GM19043 (cell line): ENCODE measurements at regions not wholly inside any gene's neighbourhood (a gene's known extent, or its start where the extent isn't known, plus 50 kb on each side); places are given as distances from the start of the nearest gene placed in this dataset.
"Not testable (repeated sequence)": the region's sequence is repeated elsewhere in the genome, so short reads cannot be mapped to it uniquely, and the experiment has no call there.

Source experiments
- ATAC-seq: cut with Tn5 transposase; IDR thresholded peaks from one replicate; pipeline ENCODE4 v1.9.1; 2021; ENCODE audit warnings: low read depth; ENCODE audit not compliant: unreplicated experiment

DNA sequence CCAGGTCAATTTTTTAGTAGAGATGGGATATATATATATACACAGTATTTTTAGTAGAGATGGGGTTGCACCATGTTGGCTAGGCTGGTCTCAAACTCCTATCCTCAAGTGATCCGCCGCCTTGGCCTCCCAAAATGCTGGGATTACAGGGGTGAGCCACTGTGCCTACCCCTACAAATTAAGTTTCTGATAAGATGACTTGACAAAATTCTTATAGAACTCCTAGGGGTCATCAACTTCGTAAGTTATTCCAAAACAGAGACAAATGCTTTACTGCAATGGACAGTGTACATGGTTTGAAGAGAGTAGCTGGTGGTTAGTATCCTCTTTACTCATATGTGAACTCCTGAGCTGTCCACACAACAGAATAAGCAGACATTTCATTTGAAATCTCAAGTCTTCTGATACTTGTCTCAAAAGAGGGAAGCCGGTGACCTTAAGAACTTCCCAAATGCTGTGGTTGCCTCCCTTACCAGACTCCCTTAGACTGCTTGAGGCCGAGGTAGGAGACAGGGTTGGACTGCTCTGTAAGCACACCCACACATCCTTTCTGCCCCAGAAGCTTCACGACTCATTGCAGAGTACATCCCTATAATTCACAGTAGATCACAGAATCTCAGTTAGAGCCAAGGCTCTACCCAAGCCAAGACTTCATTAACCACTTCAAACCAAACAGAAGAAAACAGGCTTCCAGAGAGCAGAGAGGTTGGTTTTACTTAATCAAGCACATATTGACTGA, 244.1 kb upstream of the IRF2BP2 start:
- ATAC-seq, result no peak

DNA sequence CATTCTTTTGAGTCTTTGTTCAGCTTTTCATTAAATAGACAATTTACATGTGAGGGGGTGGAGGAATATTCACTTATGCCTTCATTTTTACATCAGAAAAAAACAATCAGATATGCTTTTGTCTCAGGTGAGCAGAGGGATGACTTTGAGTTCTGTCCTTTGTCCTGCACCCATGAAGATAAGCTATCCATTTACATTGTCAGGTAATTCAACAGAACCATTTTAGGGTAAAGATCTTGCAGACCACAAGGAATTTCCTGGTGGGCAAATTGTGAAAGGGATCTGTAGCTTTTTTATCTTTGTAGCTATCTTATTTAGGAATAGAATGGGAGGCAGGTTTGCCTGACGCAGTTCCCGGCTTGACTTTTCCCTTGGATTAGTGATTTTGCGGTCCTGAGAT, 242.7 kb upstream of the IRF2BP2 start:
- ATAC-seq, result no peak

DNA sequence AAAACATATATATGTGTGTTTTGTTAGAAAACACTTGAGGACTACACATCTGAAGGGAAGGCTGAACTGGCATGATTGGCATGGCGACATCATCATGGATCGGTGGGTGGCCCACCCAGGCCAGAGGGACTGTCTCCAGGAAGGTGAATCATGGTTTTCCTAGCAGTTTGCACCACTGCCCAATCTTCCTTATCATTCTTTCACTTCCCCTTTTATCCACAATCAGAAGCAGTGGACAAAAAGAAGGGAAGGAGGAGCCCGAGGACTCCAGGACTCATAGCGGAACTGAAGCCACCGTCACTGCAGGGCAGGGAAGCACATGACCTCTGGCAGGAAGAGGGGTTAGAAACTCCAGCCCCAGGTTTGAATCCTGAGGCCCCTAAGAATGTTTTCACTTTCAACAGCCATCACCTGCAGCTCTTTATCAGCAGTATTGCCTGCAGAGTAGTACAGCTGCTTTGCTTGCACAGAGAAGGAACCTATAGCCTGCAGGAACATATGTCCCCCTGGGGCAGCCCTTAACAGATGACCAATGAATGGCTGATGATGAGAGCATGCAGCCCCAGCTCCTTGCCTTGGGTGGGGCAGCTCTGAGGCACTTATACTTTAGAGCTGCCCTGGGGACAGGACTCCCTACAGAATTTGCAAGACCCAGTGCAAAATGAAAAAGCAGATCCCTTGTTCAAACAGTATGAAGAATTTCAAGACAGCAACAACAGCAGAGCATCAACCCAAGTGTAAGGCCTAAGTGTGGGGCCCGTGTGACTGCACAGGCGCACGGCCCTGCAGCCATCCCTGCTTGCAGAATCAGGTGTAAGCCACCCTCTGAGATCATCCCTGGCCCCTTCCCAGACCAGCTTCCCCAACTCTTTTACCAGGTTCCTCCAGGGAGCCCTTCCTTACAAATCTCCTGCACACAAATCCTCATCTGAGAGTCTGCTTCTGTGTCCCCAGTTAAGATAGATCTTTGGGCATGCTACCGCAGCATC, 241.8 kb upstream of the IRF2BP2 start:
- peak; percentile 78 for ATAC-seq

DNA sequence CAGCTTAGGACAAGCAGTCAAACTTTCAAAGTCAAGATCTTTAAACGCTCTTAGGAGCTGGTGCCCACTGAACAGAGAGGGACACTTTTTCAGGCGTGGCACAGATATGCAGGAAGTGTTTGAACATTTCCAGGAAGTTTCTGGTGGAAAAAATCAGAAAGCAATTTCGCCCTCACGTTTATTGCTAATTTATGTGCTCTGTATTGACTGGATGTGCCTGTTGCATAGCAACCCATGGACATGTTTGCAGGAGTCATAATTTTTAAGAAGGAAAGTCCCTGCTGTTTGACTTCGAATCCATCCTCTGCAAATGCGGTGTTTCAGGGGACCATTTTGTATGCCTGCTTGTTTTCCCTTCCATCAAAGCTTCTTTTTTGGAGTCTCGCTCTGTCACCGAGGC, 239.9 kb upstream of the IRF2BP2 start:
- ATAC-seq, result no peak

GRCh38 chr1:234848972-234849649, 239.1 kb upstream of the IRF2BP2 start:
- ATAC-seq, result no peak

- not testable (repeated sequence) for ATAC-seq
Measured at GRCh38 chr1:234846813-234847212, 236.8 kb upstream of the IRF2BP2 start.

DNA sequence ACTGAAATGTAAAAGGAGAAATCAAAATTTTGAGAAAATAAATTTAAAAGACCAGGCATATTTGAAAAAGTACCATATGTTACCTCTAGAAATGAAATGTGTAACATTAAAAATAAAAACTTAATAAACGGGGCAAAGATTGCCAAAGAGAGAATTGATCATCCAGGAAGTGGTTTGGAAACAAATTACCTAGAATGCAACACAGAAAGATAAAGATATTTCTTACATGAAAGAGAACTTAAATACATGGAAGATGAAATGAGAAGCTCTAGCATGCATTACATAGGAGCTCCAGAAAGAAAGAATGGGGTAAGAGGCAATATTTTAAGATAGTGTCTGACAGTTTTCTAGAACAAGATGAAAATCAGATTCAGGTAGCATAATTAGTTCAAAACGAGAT, 235.9 kb upstream of the IRF2BP2 start:
- ATAC-seq, result no peak

DNA sequence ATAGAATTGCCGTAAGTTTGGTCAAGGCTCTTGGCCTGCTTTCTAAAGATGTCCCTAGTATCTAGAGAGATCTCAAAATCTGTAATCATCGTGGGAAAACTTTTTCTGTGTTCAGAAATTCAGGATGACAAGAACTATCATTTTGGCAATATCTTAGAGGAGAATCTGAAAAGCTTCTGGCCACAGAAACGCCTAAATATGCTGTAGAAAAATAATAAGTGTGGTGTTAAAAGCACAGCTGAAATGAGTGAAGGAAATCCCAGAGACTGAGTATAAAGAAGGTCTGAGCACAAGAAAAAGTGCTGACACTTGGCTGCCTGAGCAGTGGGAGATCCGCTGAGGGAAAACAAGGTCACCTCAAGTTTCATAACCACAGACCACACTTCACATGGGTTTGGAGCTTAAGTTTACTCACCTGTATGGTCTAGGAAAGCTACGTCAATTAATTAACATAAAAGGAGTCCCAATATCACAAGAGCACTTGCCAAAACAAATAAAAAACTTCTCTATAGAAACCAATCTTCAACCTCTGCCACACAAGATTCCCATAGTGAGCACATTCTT, 235.2 kb upstream of the IRF2BP2 start:
- no peak for ATAC-seq

DNA sequence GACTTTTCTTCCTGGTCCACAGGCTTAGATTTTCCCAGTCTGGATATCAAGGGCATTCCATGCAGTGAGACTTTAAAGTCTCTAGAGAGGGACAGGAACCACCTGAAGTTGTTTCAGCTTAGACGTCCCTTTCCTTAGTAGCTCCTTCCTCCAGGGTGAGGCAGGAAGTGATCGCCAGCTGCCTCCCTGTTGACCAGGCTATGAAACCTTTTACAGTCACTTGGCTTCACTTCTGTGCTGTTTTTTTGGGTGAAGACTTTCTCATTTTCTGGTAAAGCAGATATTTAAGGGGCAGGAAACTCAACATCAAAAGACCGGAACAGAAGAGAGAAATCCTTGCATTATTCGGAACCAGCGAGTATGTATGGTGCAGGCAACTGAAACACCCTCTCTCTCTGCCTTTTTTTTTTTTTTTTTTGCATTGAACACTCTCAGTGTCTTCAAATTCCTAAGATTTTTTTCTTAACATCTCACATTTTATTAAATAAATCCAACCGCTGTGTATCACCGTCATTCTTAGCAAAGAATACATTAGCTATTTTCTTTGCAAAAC, 234.6 kb upstream of the IRF2BP2 start:
- ATAC-seq, result no peak

GRCh38 chr1:234843946-234844345, 234.0 kb upstream of the IRF2BP2 start:
- ATAC-seq, result no peak

DNA sequence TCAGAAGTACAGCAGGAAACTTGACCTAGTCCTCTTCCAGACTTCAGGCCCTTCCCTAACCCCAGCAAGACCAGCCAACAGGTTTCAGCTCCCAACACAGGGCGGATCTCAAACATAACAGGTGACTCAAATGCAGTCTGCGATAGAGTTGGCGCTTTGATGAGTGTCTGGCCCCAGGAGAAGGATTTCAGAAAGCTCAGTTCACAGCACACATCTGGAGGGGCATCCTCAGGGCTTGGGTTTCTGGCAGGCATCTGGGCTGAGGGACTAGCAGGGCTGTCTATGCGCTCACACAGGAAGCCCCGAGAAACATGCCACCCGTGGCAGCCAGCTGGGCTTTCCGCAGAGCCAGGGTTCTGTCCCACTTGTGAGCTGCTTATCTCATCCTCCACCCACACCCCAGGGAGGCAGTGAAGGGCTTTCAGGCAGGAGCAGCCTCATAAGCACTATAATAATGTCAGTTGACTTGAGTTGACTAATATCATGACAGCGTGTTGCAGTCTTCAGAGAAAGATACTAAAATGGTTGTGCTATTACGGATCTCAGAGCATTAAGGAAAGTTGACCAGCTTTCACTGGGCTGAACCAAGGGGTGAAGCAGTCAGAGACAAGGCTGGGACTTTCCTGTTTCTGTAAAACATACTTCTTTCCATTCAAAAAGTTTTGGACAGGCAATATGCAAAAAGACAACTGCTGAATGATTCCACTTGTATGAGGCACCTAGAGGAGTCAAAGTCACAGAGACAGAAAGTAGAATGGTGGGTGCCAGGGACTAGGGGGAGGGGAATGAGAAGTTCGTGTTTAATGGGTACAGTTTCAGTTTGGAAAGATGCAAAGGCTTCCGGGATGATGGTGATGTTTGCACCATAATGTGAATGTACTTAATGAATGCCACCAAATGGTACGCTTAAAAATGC, 233.0 kb upstream of the IRF2BP2 start:
- peak; percentile 55 for ATAC-seq

DNA sequence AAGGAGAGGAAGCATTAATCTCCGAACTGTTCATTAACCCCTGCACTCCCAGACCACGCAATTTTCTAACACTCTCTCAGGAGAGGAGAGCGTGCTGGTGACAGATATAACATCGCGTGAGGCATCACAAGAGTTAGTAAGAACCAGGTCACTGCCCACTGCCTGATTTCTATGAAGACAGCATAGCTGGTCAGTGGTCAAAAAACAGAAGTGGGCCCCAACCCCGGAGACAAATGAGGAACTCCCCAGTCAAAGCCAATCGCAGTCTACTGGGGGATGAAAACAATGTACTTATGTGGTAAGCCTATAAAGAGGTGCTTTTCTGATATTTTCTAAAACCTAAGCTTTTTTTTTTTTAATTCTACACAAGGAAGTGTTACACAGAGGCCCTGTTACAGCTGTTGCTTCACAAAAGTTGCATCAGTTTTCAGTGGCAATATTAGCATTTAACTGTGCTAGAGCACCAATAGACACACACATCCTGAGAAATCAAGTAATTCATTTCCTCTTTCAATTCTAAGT, 231.8 kb upstream of the IRF2BP2 start:
- peak; percentile 31 for ATAC-seq

GRCh38 chr1:234841281-234841680, 231.3 kb upstream of the IRF2BP2 start:
- ATAC-seq, result no peak

DNA sequence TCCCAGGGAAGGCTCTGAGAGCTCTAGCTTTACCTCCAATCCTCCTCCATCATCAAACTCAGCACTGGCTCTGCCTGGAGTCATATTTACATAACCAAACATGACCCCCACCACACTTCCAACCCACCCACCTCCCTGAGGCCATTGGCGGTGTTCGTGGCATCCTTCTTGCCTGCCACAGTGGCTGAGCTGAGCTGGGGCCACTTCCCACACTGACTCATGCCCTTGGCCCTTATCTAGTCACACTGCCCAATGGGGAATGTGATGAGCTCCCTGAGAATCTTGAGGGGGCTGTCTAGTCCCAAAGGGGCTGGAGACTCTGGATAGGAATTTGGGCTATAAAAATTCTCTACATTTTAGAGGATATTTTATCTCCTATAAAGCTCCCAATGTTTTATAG, 230.9 kb upstream of the IRF2BP2 start:
- ATAC-seq, result no peak

DNA sequence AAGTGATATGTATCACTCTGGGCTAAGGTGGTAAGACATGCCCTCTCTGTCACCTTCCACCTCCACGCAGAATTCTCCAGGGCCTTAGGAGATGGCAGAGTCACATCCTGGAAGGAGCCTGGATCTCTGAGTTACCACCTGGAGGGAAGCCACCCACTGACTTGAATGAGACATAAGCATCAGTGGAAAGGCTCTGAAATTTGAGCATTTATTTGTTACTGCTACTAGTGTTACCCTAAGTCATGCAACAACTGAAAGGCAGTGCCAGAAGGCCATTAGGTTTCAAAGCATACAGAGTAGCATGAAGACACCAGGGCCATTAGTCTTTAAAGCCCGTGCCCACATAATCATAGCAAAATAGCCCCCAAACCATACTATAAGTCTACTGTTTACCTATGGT, 230.3 kb upstream of the IRF2BP2 start:
- ATAC-seq, result no peak

GRCh38 chr1:234839663-234840062, 229.7 kb upstream of the IRF2BP2 start:
- ATAC-seq, result no peak

GRCh38 chr1:234838820-234839219, 228.8 kb upstream of the IRF2BP2 start:
- ATAC-seq, result no peak

GRCh38 chr1:234838182-234838581, 228.2 kb upstream of the IRF2BP2 start:
- ATAC-seq, result no peak

- no peak for ATAC-seq
Measured at GRCh38 chr1:234837713-234838112, 227.7 kb upstream of the IRF2BP2 start.
